Effector memory CD8-positive, alpha-beta T cell (primary cell): ENCODE measurements at regions not wholly inside any gene's neighbourhood (a gene's known extent, or its start where the extent isn't known, plus 50 kb on each side); places are given as distances from the start of the nearest gene placed in this dataset.

Source experiments
- ATAC-seq: fragments of 150-1000 bp; cut with Tn5 transposase; replicated peaks from 2 replicates; pipeline ENCODE4 v1.10.0; 2021; ENCODE audit warnings: mild to moderate bottlenecking, moderate library complexity
- DNase-seq, 3 experiments: peaks; one replicate each; pipeline ENCODE4 v3.0.0; 2021
- H3K27ac Mint-ChIP-seq, 2 donors: one replicate each; pipeline ENCODE4 v1.8.0; 2022; ENCODE audit warnings: mild to moderate bottlenecking in 2 of 2, mixed read lengths in 2 of 2, moderate library complexity in 2 of 2
- H3K27me3 Mint-ChIP-seq, 2 donors: one replicate each; pipeline ENCODE4 v1.8.0; 2022; ENCODE audit warnings: mixed read lengths in 2 of 2
- H3K36me3 Mint-ChIP-seq: one replicate; pipeline ENCODE4 v1.8.0; 2022; ENCODE audit warnings: mild to moderate bottlenecking, moderate library complexity, mixed read lengths; ENCODE audit not compliant: insufficient read depth
- H3K4me1 Mint-ChIP-seq, 2 donors: one replicate each; pipeline ENCODE4 v1.8.0; 2022; ENCODE audit warnings: low read depth in 2 of 2, mixed read lengths in 2 of 2
- H3K4me3 Mint-ChIP-seq, 2 donors: one replicate each; pipeline ENCODE4 v1.8.0; 2022; ENCODE audit warnings: mild to moderate bottlenecking in 2 of 2, mixed read lengths in 2 of 2, moderate library complexity in 2 of 2
- H3K9me3 Mint-ChIP-seq, 2 donors: one replicate each; pipeline ENCODE4 v1.8.0; 2022; ENCODE audit warnings: mixed read lengths in 2 of 2

GRCh38 chr3:40828741-40829415, 304.1 kb downstream of the ZNF621 start:
- Mint-ChIP-seq H3K4me3 (no peak overlapping the region), H3K4me1 (no peaks in the 10 kb centered on the region), H3K9me3 (no peaks in the 10 kb centered on the region), H3K27ac (no peak overlapping the region), H3K36me3 (no peaks in the 10 kb centered on the region), H3K27me3 (peaks cover 5 to 18% of the 10 kb centered on the region in 2 donors)
- ATAC-seq = no peak
- DNase-seq = no peak

GRCh38 chr3:40829876-40830275, 305.1 kb downstream of the ZNF621 start:
- DNase-seq (no peak), ATAC-seq (no peak)
- Mint-ChIP-seq H3K9me3 (no peaks in the 10 kb centered on the region), H3K4me3 (no peak overlapping the region), H3K36me3 (no peaks in the 10 kb centered on the region), H3K4me1 (no peaks in the 10 kb centered on the region), H3K27me3 (peaks cover 13 to 27% of the 10 kb centered on the region in 2 donors), H3K27ac (no peak overlapping the region)

- ATAC-seq (no peak), DNase-seq (no peak)
- Mint-ChIP-seq H3K4me3 (no peak overlapping the region), H3K36me3 (no peaks in the 10 kb centered on the region), H3K4me1 (no peaks in the 10 kb centered on the region), H3K27ac (no peak overlapping the region), H3K9me3 (no peaks in the 10 kb centered on the region), H3K27me3 (peaks cover 13 to 22% of the 10 kb centered on the region in 2 donors)
Observed at GRCh38 chr3:40837300-40837699, 312.5 kb downstream of the ZNF621 start.

- ATAC-seq = no peak
- H3K36me3 Mint-ChIP-seq = no peaks in the 10 kb centered on the region
- H3K9me3 Mint-ChIP-seq = no peaks in the 10 kb centered on the region
- no peak for DNase-seq
- no peaks in the 10 kb centered on the region for H3K4me1 Mint-ChIP-seq
- no peak overlapping the region for H3K27ac Mint-ChIP-seq
- H3K4me3 Mint-ChIP-seq = no peak overlapping the region
- peaks cover 12 to 15% of the 10 kb centered on the region in 2 donors for H3K27me3 Mint-ChIP-seq
Observed at GRCh38 chr3:40841131-40841530, 316.4 kb downstream of the ZNF621 start.

- no peak for DNase-seq
- no peaks in the 10 kb centered on the region for H3K36me3 Mint-ChIP-seq
- no peak for ATAC-seq
- no peak overlapping the region for H3K4me3 Mint-ChIP-seq
- no peaks in the 10 kb centered on the region for H3K9me3 Mint-ChIP-seq
- H3K27me3 Mint-ChIP-seq = peaks cover 12 to 20% of the 10 kb centered on the region in 2 donors
- no peak overlapping the region for H3K27ac Mint-ChIP-seq
- no peaks in the 10 kb centered on the region for H3K4me1 Mint-ChIP-seq
Observed at GRCh38 chr3:40841570-40842109, 316.9 kb downstream of the ZNF621 start.

- DNase-seq = no peak
- no peaks in the 10 kb centered on the region for H3K4me1 Mint-ChIP-seq
- peaks cover 12 to 21% of the 10 kb centered on the region in 2 donors for H3K27me3 Mint-ChIP-seq
- no peak for ATAC-seq
- H3K4me3 Mint-ChIP-seq = no peak overlapping the region
- H3K9me3 Mint-ChIP-seq = no peaks in the 10 kb centered on the region
- H3K36me3 Mint-ChIP-seq = no peaks in the 10 kb centered on the region
- no peak overlapping the region for H3K27ac Mint-ChIP-seq
Observed at GRCh38 chr3:40842714-40843113, 318.0 kb downstream of the ZNF621 start.

GRCh38 chr3:40843208-40843624, 318.5 kb downstream of the ZNF621 start:
- H3K4me3 Mint-ChIP-seq = no peak overlapping the region
- H3K27ac Mint-ChIP-seq = no peak overlapping the region
- ATAC-seq (no peak), DNase-seq (no peak)
- peaks cover 12 to 23% of the 10 kb centered on the region in 2 donors for H3K27me3 Mint-ChIP-seq
- H3K4me1 Mint-ChIP-seq = no peaks in the 10 kb centered on the region
- no peaks in the 10 kb centered on the region for H3K36me3 Mint-ChIP-seq
- no peaks in the 10 kb centered on the region for H3K9me3 Mint-ChIP-seq

GRCh38 chr3:40843851-40844548, 319.2 kb downstream of the ZNF621 start:
- Mint-ChIP-seq H3K9me3 (no peaks in the 10 kb centered on the region), H3K27me3 (peaks cover 14 to 29% of the 10 kb centered on the region in 2 donors), H3K4me3 (no peak overlapping the region), H3K36me3 (no peaks in the 10 kb centered on the region), H3K4me1 (no peaks in the 10 kb centered on the region), H3K27ac (no peak overlapping the region)
- no peak for ATAC-seq
- no peak for DNase-seq

- DNase-seq = no peak
- Mint-ChIP-seq H3K27ac (no peak overlapping the region), H3K36me3 (no peaks in the 10 kb centered on the region), H3K4me3 (no peak overlapping the region), H3K9me3 (no peaks in the 10 kb centered on the region), H3K4me1 (no peaks in the 10 kb centered on the region), H3K27me3 (peaks cover 11 to 29% of the 10 kb centered on the region in 2 donors)
- ATAC-seq = no peak
Observed at GRCh38 chr3:40844896-40845295, 320.1 kb downstream of the ZNF621 start.

GRCh38 chr3:40845447-40845846, 320.7 kb downstream of the ZNF621 start:
- ATAC-seq (no peak), DNase-seq (no peak)
- Mint-ChIP-seq H3K27ac (no peak overlapping the region), H3K4me1 (no peaks in the 10 kb centered on the region), H3K4me3 (no peak overlapping the region), H3K27me3 (peaks cover 11 to 29% of the 10 kb centered on the region in 2 donors), H3K9me3 (no peaks in the 10 kb centered on the region), H3K36me3 (no peaks in the 10 kb centered on the region)

GRCh38 chr3:40845916-40846315, 321.2 kb downstream of the ZNF621 start:
- no peaks in the 10 kb centered on the region for H3K4me1 Mint-ChIP-seq
- no peak overlapping the region for H3K27ac Mint-ChIP-seq
- no peaks in the 10 kb centered on the region for H3K9me3 Mint-ChIP-seq
- no peak for ATAC-seq
- no peak overlapping the region for H3K4me3 Mint-ChIP-seq
- DNase-seq = no peak
- H3K27me3 Mint-ChIP-seq = peaks cover 11 to 29% of the 10 kb centered on the region in 2 donors
- no peaks in the 10 kb centered on the region for H3K36me3 Mint-ChIP-seq

GRCh38 chr3:40846451-40846850, 321.7 kb downstream of the ZNF621 start:
- DNase-seq (no peak), ATAC-seq (no peak)
- Mint-ChIP-seq H3K27ac (no peak overlapping the region), H3K27me3 (peaks cover 11 to 29% of the 10 kb centered on the region in 2 donors), H3K9me3 (no peaks in the 10 kb centered on the region), H3K4me1 (no peaks in the 10 kb centered on the region), H3K4me3 (no peak overlapping the region), H3K36me3 (no peaks in the 10 kb centered on the region)

GRCh38 chr3:40847551-40847992, 322.8 kb downstream of the ZNF621 start:
- H3K4me1 Mint-ChIP-seq = no peaks in the 10 kb centered on the region
- H3K27ac Mint-ChIP-seq = no peak overlapping the region
- no peaks in the 10 kb centered on the region for H3K36me3 Mint-ChIP-seq
- ATAC-seq = no peak
- no peak overlapping the region for H3K4me3 Mint-ChIP-seq
- no peaks in the 10 kb centered on the region for H3K9me3 Mint-ChIP-seq
- peaks cover 11 to 29% of the 10 kb centered on the region in 2 donors for H3K27me3 Mint-ChIP-seq
- DNase-seq = no peak

GRCh38 chr3:40848421-40848820, 323.7 kb downstream of the ZNF621 start:
- H3K36me3 Mint-ChIP-seq = no peaks in the 10 kb centered on the region
- no peaks in the 10 kb centered on the region for H3K4me1 Mint-ChIP-seq
- H3K27me3 Mint-ChIP-seq = peaks cover 11 to 29% of the 10 kb centered on the region in 2 donors
- no peak overlapping the region for H3K27ac Mint-ChIP-seq
- no peak for DNase-seq
- no peak overlapping the region for H3K4me3 Mint-ChIP-seq
- H3K9me3 Mint-ChIP-seq = no peaks in the 10 kb centered on the region
- ATAC-seq = no peak
